ENCODE measurements at regions not wholly inside any gene's neighbourhood (a gene's known extent, or its start where the extent isn't known, plus 50 kb on each side); places are given as distances from the start of the nearest gene placed in this dataset.

DNA sequence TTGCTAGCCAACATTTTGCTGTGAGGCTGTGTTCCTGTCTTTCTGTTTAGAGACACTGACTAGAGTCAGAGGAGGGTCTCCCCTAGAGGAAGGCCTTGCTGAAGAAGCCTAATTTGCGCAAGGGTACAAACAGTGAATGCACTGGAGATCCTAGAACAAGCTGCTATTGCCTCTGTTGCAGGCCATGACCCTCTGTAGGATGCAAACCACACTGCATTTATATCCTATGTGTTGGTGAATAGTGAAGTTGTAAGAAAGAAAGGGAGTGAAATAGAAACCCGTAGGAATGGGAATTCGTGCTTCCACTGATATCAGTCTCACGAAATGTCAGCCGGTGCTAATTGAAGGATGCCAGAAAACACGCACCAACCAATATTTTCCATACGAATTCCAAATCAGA is 88.2 kb downstream of the GJA1 start:
- TF ChIP-seq POLR2A (IDR thresholded peaks at IDR 0.05; ENCODE audit: low read depth, low read length) (no peak), TAF1 (IDR thresholded peaks at IDR 0.05; ENCODE audit: borderline replicate concordance, low read depth, low read length) (no peak), POLR2AphosphoS5 (IDR thresholded peaks at IDR 0.05; ENCODE audit: low read depth, low read length) (no peak)
